Stimulated activated CD8-positive, alpha-beta memory T cell treated with anti-CD3 and anti-CD28 coated beads, Interleukin-7, amount 100 ng/mL, for 1 hour (primary cell): ENCODE measurements at regions not wholly inside any gene's neighbourhood (a gene's known extent, or its start where the extent isn't known, plus 50 kb on each side); places are given as distances from the start of the nearest gene placed in this dataset.

Experiments
- DNase-seq, 2 donors: peaks; one replicate each; pipeline ENCODE4 v3.0.0-alpha.2; 2020; ENCODE audit warnings: low read depth in 2 of 2

- DNase-seq = no peak
Observed at GRCh38 chr13:103210348-103210747, 144.1 kb upstream of the SLC10A2 start.

DNA sequence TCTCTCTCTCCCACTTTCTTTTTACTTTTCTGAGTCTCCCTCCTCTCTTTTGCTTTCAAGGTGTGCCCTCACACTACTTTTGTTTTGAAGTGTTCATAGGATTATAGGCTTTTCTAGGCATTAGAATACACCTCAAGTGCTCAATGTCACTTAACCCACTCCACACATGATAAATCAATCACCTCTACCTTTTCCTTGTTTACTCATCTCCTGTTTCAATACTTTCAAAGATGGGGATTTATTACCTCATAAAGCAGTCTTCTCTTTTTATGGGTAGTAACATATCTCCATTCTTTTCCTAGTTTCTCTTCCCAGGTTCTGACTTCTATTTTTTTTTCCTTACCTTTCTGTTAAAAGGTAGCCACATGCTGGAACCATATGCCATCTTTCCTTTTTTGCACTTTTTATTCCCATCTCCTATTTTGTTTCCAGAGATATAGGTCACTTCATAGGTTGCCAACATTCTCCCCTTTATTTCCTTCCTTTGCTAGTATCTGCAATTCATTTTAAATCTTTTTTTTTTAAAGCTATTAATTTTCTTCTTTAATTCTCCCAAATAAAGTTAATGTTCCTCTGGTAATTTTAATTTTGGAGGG, 137.6 kb upstream of the SLC10A2 start:
- no peak for DNase-seq

- no peak for DNase-seq
Observed at GRCh38 chr13:103200118-103200885, 134.1 kb upstream of the SLC10A2 start.

- DNase-seq = no peak
Observed at GRCh38 chr13:103199380-103200088, 133.3 kb upstream of the SLC10A2 start.

DNA sequence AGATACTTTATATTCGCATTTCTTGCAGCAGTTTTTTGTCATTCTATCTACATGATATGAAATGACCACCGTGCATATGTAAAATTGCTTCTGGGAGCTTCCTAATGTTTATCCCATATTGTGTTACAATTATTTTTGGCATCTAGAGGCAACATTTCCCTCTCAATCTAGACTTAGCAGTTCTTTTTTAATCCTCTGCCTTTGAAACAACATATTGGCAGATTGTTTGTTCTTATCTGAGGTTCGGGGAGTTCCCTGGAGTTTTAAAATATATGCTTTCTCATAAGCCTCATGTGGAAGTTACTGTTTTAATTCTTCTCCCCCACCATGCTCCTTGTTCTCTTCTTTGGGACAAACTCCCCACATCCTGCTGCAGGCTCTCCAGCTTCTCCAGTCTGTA, 130.1 kb upstream of the SLC10A2 start:
- DNase-seq = no peak

GRCh38 chr13:103195762-103196161, 129.5 kb upstream of the SLC10A2 start:
- no peak for DNase-seq

- no peak for DNase-seq
Observed at GRCh38 chr13:103194871-103195270, 128.7 kb upstream of the SLC10A2 start.

GRCh38 chr13:103192511-103193135, 126.4 kb upstream of the SLC10A2 start:
- no peak for DNase-seq

DNA sequence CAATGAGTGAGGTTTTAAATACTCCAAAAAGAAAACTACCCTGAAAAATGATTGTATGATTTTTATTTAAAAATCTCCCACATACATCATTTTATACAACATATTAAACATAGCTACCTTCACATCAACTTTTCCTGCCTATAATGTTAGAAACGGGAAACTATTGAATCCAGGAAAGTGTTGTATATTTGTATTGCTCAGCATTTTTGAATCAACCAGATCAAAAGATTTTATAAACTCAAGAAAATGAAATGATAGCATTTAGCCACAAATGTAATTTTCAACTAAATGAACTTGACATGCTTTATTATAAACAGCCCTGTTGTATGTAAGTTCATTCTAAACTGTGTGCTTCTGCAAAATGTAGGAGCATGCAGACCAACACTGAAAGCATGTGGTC, 124.6 kb upstream of the SLC10A2 start:
- DNase-seq = no peak

DNA sequence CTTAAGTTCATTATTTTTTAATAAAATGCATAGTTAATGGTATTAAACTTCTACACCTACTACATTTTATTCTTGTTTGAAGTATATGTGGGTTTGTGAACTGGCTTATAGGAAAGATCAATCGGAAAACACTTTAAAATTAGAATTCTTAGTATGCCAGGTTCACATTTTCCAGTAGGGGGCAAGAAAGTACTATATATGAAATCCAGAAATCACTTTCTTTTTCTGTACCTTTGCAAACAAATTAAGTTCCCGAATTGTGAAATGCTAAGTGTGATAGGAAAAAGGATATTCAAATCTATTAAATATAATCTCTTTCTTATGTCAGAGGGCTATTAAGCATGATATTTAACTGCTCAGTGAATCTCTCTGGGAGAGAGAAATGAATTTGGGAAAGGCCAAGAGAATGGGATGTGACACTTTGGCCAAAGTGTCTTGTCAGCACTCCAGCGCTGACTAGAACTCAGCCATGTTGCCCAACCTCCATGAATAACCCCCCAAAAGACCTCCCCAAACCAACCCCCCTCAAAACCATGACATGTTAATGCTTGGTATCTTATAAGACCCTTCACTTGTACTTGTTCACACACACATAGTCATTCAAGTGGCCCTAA, 122.6 kb upstream of the SLC10A2 start:
- no peak for DNase-seq

GRCh38 chr13:103187721-103188156, 121.5 kb upstream of the SLC10A2 start:
- DNase-seq = no peak

GRCh38 chr13:103184413-103184812, 118.2 kb upstream of the SLC10A2 start:
- DNase-seq = no peak

GRCh38 chr13:103178986-103179943, 113.0 kb upstream of the SLC10A2 start:
- DNase-seq = no peak

DNA sequence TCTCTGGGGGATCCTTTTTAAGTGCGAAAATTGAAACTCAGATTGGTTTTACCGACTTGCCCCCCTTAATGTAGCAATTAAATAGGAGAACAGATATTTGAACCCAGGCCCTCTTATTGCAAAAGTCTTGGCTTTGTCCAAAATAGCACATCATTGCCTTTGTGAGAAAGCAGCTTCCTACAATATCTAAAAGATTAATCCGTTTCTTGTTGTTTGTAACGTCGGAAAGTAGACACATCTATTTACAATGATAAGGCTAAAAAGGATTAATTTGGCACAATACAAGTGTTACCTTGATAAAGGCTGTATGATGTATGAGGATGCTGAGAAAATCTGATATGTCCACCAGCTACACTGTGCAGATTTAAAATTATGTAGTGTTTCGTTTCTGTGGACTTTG, 108.7 kb upstream of the SLC10A2 start:
- no peak for DNase-seq

DNA sequence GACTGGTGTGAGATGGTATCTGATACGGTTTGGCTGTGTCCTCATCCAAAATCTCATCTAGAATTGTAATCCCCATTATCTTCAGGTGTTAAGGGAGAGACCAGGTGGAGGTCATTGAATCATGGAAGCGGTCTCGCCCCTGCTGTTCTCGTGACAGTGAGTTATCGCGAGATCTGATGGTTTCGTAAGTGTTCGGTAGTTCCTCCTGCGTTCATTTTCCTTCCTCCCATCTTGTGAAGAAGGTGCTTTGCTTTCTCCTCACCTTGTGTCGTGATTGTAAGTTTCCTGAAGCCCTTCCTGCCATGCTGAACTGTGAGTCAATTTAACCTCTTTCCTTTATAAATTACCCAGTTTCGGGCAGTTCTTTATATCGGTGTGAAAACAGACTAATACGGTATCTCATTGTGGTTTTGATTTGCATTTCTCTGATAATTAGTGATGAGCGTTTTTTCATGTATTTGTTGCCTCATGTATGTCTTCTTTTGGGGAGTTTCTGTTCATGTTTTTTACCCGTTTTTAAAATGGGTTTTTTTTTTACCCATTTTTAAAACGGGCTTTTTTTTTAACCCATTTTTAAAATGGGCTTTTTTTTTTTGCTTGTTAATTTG, 102.8 kb upstream of the SLC10A2 start:
- DNase-seq = no peak

- no peak for DNase-seq
Observed at GRCh38 chr13:103164251-103164650, 98.0 kb upstream of the SLC10A2 start.

DNA sequence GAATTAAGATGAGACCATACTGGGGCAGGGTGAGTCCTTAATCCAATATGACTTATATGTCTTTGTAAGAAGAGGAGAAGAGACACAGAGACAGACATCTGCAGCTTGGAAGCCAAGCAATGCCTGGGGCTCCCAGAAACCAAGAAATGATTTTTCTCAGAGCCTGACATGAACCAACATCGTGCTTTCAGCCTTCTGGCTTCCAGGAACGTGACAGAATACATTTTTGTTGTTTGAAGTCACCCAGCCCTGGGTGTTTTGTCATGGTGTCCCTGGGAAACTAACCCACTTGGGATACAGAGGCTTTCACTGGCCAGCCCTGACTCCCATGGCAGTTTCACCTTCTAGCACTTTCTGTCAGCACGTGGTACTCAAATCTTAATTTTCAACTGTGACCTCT, 95.3 kb upstream of the SLC10A2 start:
- DNase-seq = no peak

GRCh38 chr13:103157434-103158145, 91.4 kb upstream of the SLC10A2 start:
- DNase-seq = no peak

DNA sequence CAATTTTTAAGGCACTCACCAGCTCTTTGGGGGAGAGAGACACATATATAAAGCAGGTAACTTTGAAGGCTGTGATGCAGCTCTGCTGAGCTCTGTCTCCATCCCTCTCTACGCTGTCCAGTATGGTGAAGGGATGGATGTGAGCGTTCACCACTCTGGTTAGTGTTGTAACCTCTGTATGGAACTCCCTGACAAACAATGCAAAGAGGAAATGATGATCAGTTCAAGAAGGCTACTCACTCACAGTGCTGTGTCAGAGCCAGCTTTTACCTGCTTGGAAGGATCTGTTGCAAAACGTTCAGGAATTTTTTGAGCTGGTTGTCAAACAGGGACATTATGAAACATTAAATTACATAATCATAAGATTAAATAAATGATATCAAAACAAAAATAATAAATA, 90.8 kb upstream of the SLC10A2 start:
- DNase-seq = no peak
